ENCODE measurements at regions not wholly inside any gene's neighbourhood (a gene's known extent, or its start where the extent isn't known, plus 50 kb on each side); places are given as distances from the start of the nearest gene placed in this dataset.

DNA sequence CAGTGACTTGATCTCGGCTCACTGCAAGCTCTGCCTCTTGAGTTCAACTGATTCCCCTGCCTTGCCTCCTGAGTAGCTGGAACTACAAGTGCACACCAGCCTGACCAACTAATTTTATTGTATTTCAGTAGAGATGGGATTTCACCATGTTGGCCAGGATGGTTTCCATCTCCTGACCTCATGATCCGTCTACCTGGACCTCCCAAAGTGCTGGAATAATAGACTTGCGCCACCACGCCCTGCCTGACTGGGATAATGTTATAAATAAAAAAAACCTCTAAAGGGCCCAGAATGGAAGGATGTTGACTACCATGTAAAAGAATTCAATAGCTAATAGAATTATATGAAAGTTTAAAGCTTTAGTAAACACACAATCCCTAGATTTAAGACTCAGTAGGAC is 91.9 kb downstream of the TSPY10 start:
- no peak for TF ChIP-seq EZH2 (IDR thresholded peaks at IDR 0.05; ENCODE audit: borderline replicate concordance, low read depth, low read length, severe bottlenecking)
- TF ChIP-seq, protein P1, sequence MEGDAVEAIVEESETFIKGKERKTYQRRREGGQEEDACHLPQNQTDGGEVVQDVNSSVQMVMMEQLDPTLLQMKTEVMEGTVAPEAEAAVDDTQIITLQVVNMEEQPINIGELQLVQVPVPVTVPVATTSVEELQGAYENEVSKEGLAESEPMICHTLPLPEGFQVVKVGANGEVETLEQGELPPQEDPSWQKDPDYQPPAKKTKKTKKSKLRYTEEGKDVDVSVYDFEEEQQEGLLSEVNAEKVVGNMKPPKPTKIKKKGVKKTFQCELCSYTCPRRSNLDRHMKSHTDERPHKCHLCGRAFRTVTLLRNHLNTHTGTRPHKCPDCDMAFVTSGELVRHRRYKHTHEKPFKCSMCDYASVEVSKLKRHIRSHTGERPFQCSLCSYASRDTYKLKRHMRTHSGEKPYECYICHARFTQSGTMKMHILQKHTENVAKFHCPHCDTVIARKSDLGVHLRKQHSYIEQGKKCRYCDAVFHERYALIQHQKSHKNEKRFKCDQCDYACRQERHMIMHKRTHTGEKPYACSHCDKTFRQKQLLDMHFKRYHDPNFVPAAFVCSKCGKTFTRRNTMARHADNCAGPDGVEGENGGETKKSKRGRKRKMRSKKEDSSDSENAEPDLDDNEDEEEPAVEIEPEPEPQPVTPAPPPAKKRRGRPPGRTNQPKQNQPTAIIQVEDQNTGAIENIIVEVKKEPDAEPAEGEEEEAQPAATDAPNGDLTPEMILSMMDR (IDR thresholded peaks at IDR 0.05; ENCODE audit: borderline replicate concordance, extremely low read depth, low read length, poor library complexity, severe bottlenecking), result no peak

All from DND-41 (cell line).